ENCODE measurements at regions not wholly inside any gene's neighbourhood (a gene's known extent, or its start where the extent isn't known, plus 50 kb on each side); places are given as distances from the start of the nearest gene placed in this dataset.

- ChIA-PET POLR2A (no interaction called here), CTCF (interaction anchor here (1.2 kb wide), 1 partner anchor 757 kb away, joined by 4 read pairs; no protein-coding TSS in a partner anchor)
- Histone ChIP-seq H3K4me3 (ENCODE audit: low read depth, low read length) (no peak overlapping the region), H3K9me3 (ENCODE audit: control insufficient read depth, insufficient read depth, low read depth, low read length) (no peaks in the 10 kb centered on the region), H3K36me3 (ENCODE audit: control insufficient read depth in 2 of 2, insufficient read depth in 1 of 2, low read length in 2 of 2) (no peaks in the 10 kb centered on the region), H3K27ac (ENCODE audit: extremely low read depth, low read depth, low read length) (no peak overlapping the region), H3K4me1 (ENCODE audit: control insufficient read depth, insufficient read depth, low read length) (no peaks in the 10 kb centered on the region)
- TF ChIP-seq ZNF560 (tag by site-specific recombination; IDR thresholded peaks at IDR 0.05; ENCODE audit: borderline replicate concordance) (no peak), HOXA7 (CRISPR knock-in tag; IDR thresholded peaks at IDR 0.05; ENCODE audit: borderline replicate concordance) (no peak), ZNF701 (tag by site-specific recombination; IDR thresholded peaks at IDR 0.05) (no peak), ZNF175 (tag by site-specific recombination; IDR thresholded peaks at IDR 0.05) (no peak), ZNF558 (tag by site-specific recombination; IDR thresholded peaks at IDR 0.05) (no peak), YY1 (tag by site-specific recombination; IDR thresholded peaks at IDR 0.05) (no peak), ZNF768 (tag by site-specific recombination; IDR thresholded peaks at IDR 0.05) (no peak), OVOL3 (tag by site-specific recombination; IDR thresholded peaks at IDR 0.05) (no peak), ZBTB7A (tag by site-specific recombination; IDR thresholded peaks at IDR 0.05; ENCODE audit: low read depth) (no peak), ZBTB48 (tag by site-specific recombination; IDR thresholded peaks at IDR 0.05) (no peak), ZNF394 (tag by site-specific recombination; IDR thresholded peaks at IDR 0.05; ENCODE audit: borderline replicate concordance) (no peak), ZNF324 (tag by site-specific recombination; IDR thresholded peaks at IDR 0.05) (no peak), SETDB1 (IDR thresholded peaks at IDR 0.05; ENCODE audit: insufficient read length, low read length) (no peak), GLIS2 (tag by site-specific recombination; IDR thresholded peaks at IDR 0.05) (no peak), ZNF473 (tag by site-specific recombination; IDR thresholded peaks at IDR 0.05) (no peak), BCL6B (tag by site-specific recombination; IDR thresholded peaks at IDR 0.05) (no peak), ZNF785 (tag by site-specific recombination; IDR thresholded peaks at IDR 0.05) (no peak), ATF2 (tag by site-specific recombination; IDR thresholded peaks at IDR 0.05; ENCODE audit: low read depth) (no peak), ZNF423 (tag by site-specific recombination; IDR thresholded peaks at IDR 0.05) (no peak)
Measured at GRCh38 chr6:21321076-21321475, 272.5 kb upstream of the SOX4 start.

GRCh38 chr6:21321531-21321930 lies 272.0 kb upstream of the SOX4 start:
- H3K27ac ChIP-seq (ENCODE audit: extremely low read depth, low read depth, low read length): no peak overlapping the region
- no peak for TF ChIP-seq ZNF48 (tag by site-specific recombination; IDR thresholded peaks at IDR 0.05)
- TF ChIP-seq YY1 (tag by site-specific recombination; IDR thresholded peaks at IDR 0.05): no peak
- TF ChIP-seq ZNF423 (tag by site-specific recombination; IDR thresholded peaks at IDR 0.05): no peak
- no peak for TF ChIP-seq ZBTB17 (tag by site-specific recombination; IDR thresholded peaks at IDR 0.05)
- no peak for TF ChIP-seq ZNF580 (tag by site-specific recombination; IDR thresholded peaks at IDR 0.05)
- TF ChIP-seq ZNF521 (tag by site-specific recombination; IDR thresholded peaks at IDR 0.05): no peak
- POLR2A ChIA-PET: no interaction called here
- CTCF ChIA-PET: interaction anchor here (0.7 to 1.2 kb wide), 2 partner anchors 260 to 757 kb away, joined by 3 to 4 read pairs; no protein-coding TSS in a partner anchor
- H3K36me3 ChIP-seq (ENCODE audit: control insufficient read depth in 2 of 2, insufficient read depth in 1 of 2, low read length in 2 of 2): no peaks in the 10 kb centered on the region
- H3K9me3 ChIP-seq (ENCODE audit: control insufficient read depth, insufficient read depth, low read depth, low read length): no peaks in the 10 kb centered on the region
- no peak overlapping the region for H3K4me3 ChIP-seq (ENCODE audit: low read depth, low read length)
- H3K4me1 ChIP-seq (ENCODE audit: control insufficient read depth, insufficient read depth, low read length): no peaks in the 10 kb centered on the region
